Stimulated activated naive CD4-positive, alpha-beta T cell treated with Interleukin-2 at 50 U/mL for 16 hours (primary cell): ENCODE measurements at regions not wholly inside any gene's neighbourhood (a gene's known extent, or its start where the extent isn't known, plus 50 kb on each side); places are given as distances from the start of the nearest gene placed in this dataset.
"Not testable (repeated sequence)": the region's sequence is repeated elsewhere in the genome, so short reads cannot be mapped to it uniquely, and the experiment has no call there.

Source experiments
- DNase-seq: peaks from one replicate; lab custom pipeline; 2025; lab: John Stamatoyannopoulos, UW

- not testable (repeated sequence) for DNase-seq
Observed at GRCh38 chr1:221997012-221997411, 255.1 kb upstream of the DUSP10 start.

- DNase-seq, result no peak
Observed at GRCh38 chr1:221994939-221995338, 253.1 kb upstream of the DUSP10 start.

GRCh38 chr1:221994274-221994698 lies 252.4 kb upstream of the DUSP10 start:
- DNase-seq, result no peak

- no peak for DNase-seq
Observed at GRCh38 chr1:221993444-221993948, 251.6 kb upstream of the DUSP10 start.

GRCh38 chr1:221992427-221992826 lies 250.5 kb upstream of the DUSP10 start:
- no peak for DNase-seq

GRCh38 chr1:221991221-221991620 lies 249.3 kb upstream of the DUSP10 start:
- no peak for DNase-seq

- DNase-seq, result no peak
Observed at GRCh38 chr1:221989741-221990140, 247.9 kb upstream of the DUSP10 start.

GRCh38 chr1:221988829-221989228 lies 246.9 kb upstream of the DUSP10 start:
- DNase-seq, result no peak

- no peak for DNase-seq
Observed at GRCh38 chr1:221987860-221988520, 246.1 kb upstream of the DUSP10 start.

GRCh38 chr1:221983444-221983843 lies 241.6 kb upstream of the DUSP10 start:
- no peak for DNase-seq

- no peak for DNase-seq
Observed at GRCh38 chr1:221981461-221981860, 239.6 kb upstream of the DUSP10 start.

- no peak for DNase-seq
Observed at GRCh38 chr1:221979444-221980032, 237.6 kb upstream of the DUSP10 start.

GRCh38 chr1:221978631-221979334 lies 236.9 kb upstream of the DUSP10 start:
- DNase-seq, result not testable (repeated sequence)

GRCh38 chr1:221973787-221974186 lies 231.9 kb upstream of the DUSP10 start:
- DNase-seq, result not testable (repeated sequence)

- DNase-seq, result no peak
Observed at GRCh38 chr1:221972276-221973235, 230.7 kb upstream of the DUSP10 start.

GRCh38 chr1:221971035-221971434 lies 229.1 kb upstream of the DUSP10 start:
- not testable (repeated sequence) for DNase-seq

GRCh38 chr1:221969298-221969858 lies 227.5 kb upstream of the DUSP10 start:
- DNase-seq, result not testable (repeated sequence)

- DNase-seq, result not testable (repeated sequence)
Observed at GRCh38 chr1:221967538-221967937, 225.6 kb upstream of the DUSP10 start.

GRCh38 chr1:221966888-221967287 lies 225.0 kb upstream of the DUSP10 start:
- DNase-seq, result not testable (repeated sequence)

- not testable (repeated sequence) for DNase-seq
Observed at GRCh38 chr1:221965891-221966290, 224.0 kb upstream of the DUSP10 start.

- DNase-seq, result no peak
Observed at GRCh38 chr1:221965252-221965651, 223.4 kb upstream of the DUSP10 start.
